IMR-90 (cell line): ENCODE measurements at regions not wholly inside any gene's neighbourhood (a gene's known extent, or its start where the extent isn't known, plus 50 kb on each side); places are given as distances from the start of the nearest gene placed in this dataset.

ENCODE experiments used
- ATAC-seq: fragments of 200-7000 bp; cut with Tn5 transposase; 2 replicates; pipeline ENCODE4 v1.9.1; 2020; ENCODE audit warnings: low read depth, mild to moderate bottlenecking, moderate library complexity
- BruUV-seq: library from RNA; stranded (reverse); fragments of 400-500 nt; replicated peaks from 2 replicates; lab custom pipeline; 2021; lab: Mats Ljungman, UMichigan
- CTCF ChIA-PET: fragments of 300-600 bp; formaldehyde crosslinking; extraction: SDS; loops from one replicate; lab custom pipeline; 2021; ENCODE audit warnings: antibody characterized with exemption; lab: Yijun Ruan, JAX
- POLR2A ChIA-PET: fragments of 300-600 bp; sonication (Branson Sonifier 250); formaldehyde crosslinking; loops from one replicate; lab custom pipeline; 2022; ENCODE audit warnings: antibody characterized with exemption; ENCODE audit not compliant: unreplicated experiment; lab: Charles Lee
- DNase-seq: peaks from one replicate; pipeline ENCODE4 v3.0.0; 2013
- H2AFZ ChIP-seq: replicated peaks from 2 replicates; pipeline ENCODE3; 2013; ENCODE audit warnings: low read length, mild to moderate bottlenecking; ENCODE audit not compliant: poor library complexity
- H2AK5ac ChIP-seq: 2 replicates; pipeline ENCODE4 v1.6.1; 2013; ENCODE audit warnings: low read depth, low read length, inconsistent platforms
- H2AK9ac ChIP-seq: replicated peaks from 2 replicates; pipeline ENCODE3; 2013; ENCODE audit warnings: mild to moderate bottlenecking, low read depth, low read length, moderate library complexity; ENCODE audit not compliant: poor library complexity
- H2BK120ac ChIP-seq: 2 replicates; pipeline ENCODE4 v1.6.1; 2013; ENCODE audit warnings: low read depth, low read length, inconsistent platforms
- H2BK15ac ChIP-seq: 3 replicates; pipeline ENCODE4 v1.6.1; 2013; ENCODE audit warnings: low read depth, low read length, inconsistent platforms
- H2BK20ac ChIP-seq: 2 replicates; pipeline ENCODE4 v1.6.1; 2013; ENCODE audit warnings: low read depth, mild to moderate bottlenecking, inconsistent platforms, low read length, moderate library complexity
- H2BK5ac ChIP-seq: 2 replicates; pipeline ENCODE4 v1.6.1; 2013; ENCODE audit warnings: mild to moderate bottlenecking, low read depth, low read length, inconsistent platforms; ENCODE audit not compliant: poor library complexity, severe bottlenecking
- H3K14ac ChIP-seq: replicated peaks from 2 replicates; pipeline ENCODE4 v1.6.1; 2013; ENCODE audit warnings: low read depth, low read length, inconsistent platforms
- H3K18ac ChIP-seq: 2 replicates; pipeline ENCODE4 v1.6.1; 2013; ENCODE audit warnings: low read depth, low read length, control low read depth
- H3K23ac ChIP-seq: 2 replicates; pipeline ENCODE4 v1.6.1; 2013; ENCODE audit warnings: low read depth, low read length, inconsistent platforms
- H3K27ac ChIP-seq: 2 replicates; pipeline ENCODE4 v1.5.1; 2013; ENCODE audit warnings: mild to moderate bottlenecking, control low read depth, low read length; ENCODE audit not compliant: insufficient read depth
- H3K27me3 ChIP-seq: 2 replicates; pipeline ENCODE4 v1.6.1; 2013; ENCODE audit warnings: low read length; ENCODE audit not compliant: control insufficient read depth, insufficient read depth
- H3K36me3 ChIP-seq: 2 replicates; pipeline ENCODE4 v1.6.1; 2013; ENCODE audit warnings: low read length, mixed read lengths; ENCODE audit not compliant: control insufficient read depth, insufficient read depth
- H3K4ac ChIP-seq: 2 replicates; pipeline ENCODE4 v1.6.1; 2013; ENCODE audit warnings: low read depth, low read length, inconsistent platforms
- H3K4me1 ChIP-seq: 2 replicates; pipeline ENCODE4 v1.6.1; 2013; ENCODE audit warnings: low read length, mixed read lengths; ENCODE audit not compliant: control insufficient read depth, insufficient read depth
- H3K4me2 ChIP-seq: 2 replicates; pipeline ENCODE4 v1.6.1; 2013; ENCODE audit warnings: low read depth, mild to moderate bottlenecking, control low read depth, low read length, moderate library complexity
- H3K4me3 ChIP-seq: 2 replicates; pipeline ENCODE4 v1.5.1; 2013; ENCODE audit warnings: low read depth, mild to moderate bottlenecking, control low read depth, low read length, moderate library complexity; ENCODE audit not compliant: insufficient read depth
- H3K56ac ChIP-seq: 2 replicates; pipeline ENCODE4 v1.6.1; 2013; ENCODE audit warnings: low read length, inconsistent platforms; ENCODE audit not compliant: insufficient read depth; ENCODE audit errors: extremely low read depth
- H3K79me1 ChIP-seq, 2 experiments: 2 replicates each; pipeline ENCODE4 v1.6.1; 2013; ENCODE audit warnings: low read length in 2 of 2, inconsistent platforms in 1 of 2, low read depth in 1 of 2
- H3K9ac ChIP-seq: 2 replicates; pipeline ENCODE4 v1.6.1; 2013; ENCODE audit warnings: low read depth, low read length, control low read depth
- H3K9me1 ChIP-seq: 2 replicates; pipeline ENCODE4 v1.6.1; 2013; ENCODE audit warnings: low read length, inconsistent platforms; ENCODE audit not compliant: insufficient read depth
- H3K9me3 ChIP-seq: 2 replicates; pipeline ENCODE4 v1.6.1; 2013; ENCODE audit warnings: low read length; ENCODE audit not compliant: control insufficient read depth, insufficient read depth
- H4K20me1 ChIP-seq: 2 replicates; pipeline ENCODE4 v1.6.1; 2013; ENCODE audit warnings: low read length, inconsistent platforms; ENCODE audit not compliant: insufficient read depth
- H4K5ac ChIP-seq: 2 replicates; pipeline ENCODE4 v1.6.1; 2013; ENCODE audit warnings: mild to moderate bottlenecking, low read depth, low read length, control low read depth
- H4K8ac ChIP-seq, 2 experiments: 2 replicates each; pipeline ENCODE4 v1.6.1; 2013; ENCODE audit warnings: low read depth in 2 of 2, low read length in 2 of 2, control low read depth in 1 of 2, inconsistent platforms in 1 of 2
- H4K91ac ChIP-seq: 2 replicates; pipeline ENCODE4 v1.6.1; 2013; ENCODE audit warnings: low read depth, low read length, inconsistent platforms; ENCODE audit not compliant: insufficient read depth
- CEBPB ChIP-seq: IDR thresholded peaks from 2 replicates; pipeline ENCODE4 v1.6.1; 2012; ENCODE audit warnings: low read depth, low read length, improper control_type of control experiment
- MAZ ChIP-seq: IDR thresholded peaks from 2 replicates; pipeline ENCODE4 v1.6.1; 2012; ENCODE audit warnings: low read depth, mild to moderate bottlenecking, low read length, improper control_type of control experiment, moderate library complexity, borderline replicate concordance
- POLR2A ChIP-seq: IDR thresholded peaks from 2 replicates; pipeline ENCODE4 v1.6.1; 2012; ENCODE audit warnings: mild to moderate bottlenecking, low read depth, low read length
- RAD21 ChIP-seq: IDR thresholded peaks from 2 replicates; pipeline ENCODE4 v1.6.1; 2012; ENCODE audit warnings: low read length, improper control_type of control experiment
- RFX5 ChIP-seq: IDR thresholded peaks from 2 replicates; pipeline ENCODE4 v1.8.0; 2012; ENCODE audit warnings: low read depth, mild to moderate bottlenecking, low read length, moderate library complexity
- WGBS, 2 experiments: methylation state at CpG; one replicate each; pipeline versions ENCODE4 v1.1.5 to v1.1.7; 2013; ENCODE audit warnings: missing lambda C conversion rate in 2 of 2; ENCODE audit not compliant: insufficient read length in 1 of 2; ENCODE audit errors: extremely low coverage in 2 of 2; 5-methylcytosine and 5-hydroxymethylcytosine counted together
- dilution Hi-C: fragments of 300-500 bp; cut with HindIII; formaldehyde crosslinking; loops from one replicate; pipeline ENCODE4 v1.14.3; 2018; ENCODE audit warnings: low sequenced_read_pairs; ENCODE audit not compliant: unreplicated experiment
- in situ Hi-C: fragments of 300-500 bp; cut with MboI; formaldehyde crosslinking; loops from 3 replicates; pipeline ENCODE4 v1.14.3; 2019; ENCODE audit warnings: low sequenced_read_pairs, inconsistent platforms, mixed read lengths
- intact Hi-C: fragments of 100-400 bp; cut with micrococcal nuclease; formaldehyde crosslinking; loops from 2 replicates; pipeline ENCODE4 v1.10.0; 2022

DNA sequence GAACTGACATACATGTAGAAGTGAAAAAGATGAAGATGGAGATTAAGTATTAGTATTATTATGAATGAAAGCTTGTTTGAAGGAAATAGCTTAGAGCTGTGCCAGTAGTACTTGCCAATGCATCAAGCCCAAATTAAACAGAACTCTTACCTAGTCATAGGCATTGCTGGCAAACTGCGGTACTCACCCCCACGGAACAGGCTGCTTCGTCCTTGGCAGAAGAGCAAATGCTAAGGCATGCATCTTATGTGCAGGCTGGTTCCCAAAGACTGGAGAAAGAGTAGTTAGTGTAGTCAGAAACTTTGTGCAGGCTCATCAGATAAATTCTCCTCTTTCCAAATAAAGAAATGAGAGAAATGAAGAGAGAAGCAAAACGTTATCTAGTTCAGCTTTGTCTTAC, 134.8 kb downstream of the CCDC59 start:
- H2AK5ac ChIP-seq: no peak overlapping the region
- DNase-seq (no peak), ATAC-seq (no peak)
- no peak overlapping the region for H3K9ac ChIP-seq
- no CpG with 5 or more reads among the region's 4 CpGs for WGBS, 2 experiments
- no TSS peak for BruUV-seq
- no peak overlapping the region for H3K4ac ChIP-seq
- no peak overlapping the region for H4K91ac ChIP-seq
- TF ChIP-seq CEBPB (no peak), RAD21 (no peak), MAZ (no peak), POLR2A (no peak), RFX5 (no peak)
- no peak overlapping the region for H4K5ac ChIP-seq
- no peak overlapping the region for H3K4me2 ChIP-seq
- no peaks in the 10 kb centered on the region for H4K20me1 ChIP-seq
- no peak overlapping the region for H2BK20ac ChIP-seq
- H3K23ac ChIP-seq: no peak overlapping the region
- no peak overlapping the region for H3K4me3 ChIP-seq
- H3K56ac ChIP-seq: no peak overlapping the region
- no peaks in the 10 kb centered on the region for H3K27me3 ChIP-seq
- H2BK15ac ChIP-seq: no peak overlapping the region
- no peak overlapping the region for H3K27ac ChIP-seq
- no peak overlapping the region for H2BK5ac ChIP-seq
- no peak overlapping the region for H2AFZ ChIP-seq
- CTCF ChIA-PET: no interaction called here
- in situ Hi-C loops (no loop called here), intact Hi-C loops (no loop called here), dilution Hi-C loops (no loop called here)
- no peaks in the 10 kb centered on the region for H3K79me1 ChIP-seq
- peaks cover 7% of the 10 kb centered on the region; the same call in 1 of the 2 replicates for H3K9me3 ChIP-seq
- H3K18ac ChIP-seq: no peak overlapping the region
- no peak overlapping the region for H2AK9ac ChIP-seq
- H3K4me1 ChIP-seq: no peaks in the 10 kb centered on the region
- POLR2A ChIA-PET: no interaction called here
- H3K36me3 ChIP-seq: no peaks in the 10 kb centered on the region
- H4K8ac ChIP-seq: no peak overlapping the region
- H2BK120ac ChIP-seq: no peak overlapping the region
- no peak overlapping the region for H3K14ac ChIP-seq
- no peaks in the 10 kb centered on the region for H3K9me1 ChIP-seq
